GM18499 (cell line): ENCODE measurements at regions not wholly inside any gene's neighbourhood (a gene's known extent, or its start where the extent isn't known, plus 50 kb on each side); places are given as distances from the start of the nearest gene placed in this dataset.

Source experiments
- ATAC-seq: cut with Tn5 transposase; IDR thresholded peaks from one replicate; pipeline ENCODE4 v1.9.1; 2021; ENCODE audit warnings: moderate number of reproducible peaks; ENCODE audit not compliant: insufficient read depth, unreplicated experiment

- ATAC-seq: no peak
These were observed 294.8 kb downstream of the HS3ST1 start for GRCh38 chr4:11133868-11134267.

- no peak for ATAC-seq
These were observed 296.2 kb downstream of the HS3ST1 start for GRCh38 chr4:11132478-11132877.

DNA sequence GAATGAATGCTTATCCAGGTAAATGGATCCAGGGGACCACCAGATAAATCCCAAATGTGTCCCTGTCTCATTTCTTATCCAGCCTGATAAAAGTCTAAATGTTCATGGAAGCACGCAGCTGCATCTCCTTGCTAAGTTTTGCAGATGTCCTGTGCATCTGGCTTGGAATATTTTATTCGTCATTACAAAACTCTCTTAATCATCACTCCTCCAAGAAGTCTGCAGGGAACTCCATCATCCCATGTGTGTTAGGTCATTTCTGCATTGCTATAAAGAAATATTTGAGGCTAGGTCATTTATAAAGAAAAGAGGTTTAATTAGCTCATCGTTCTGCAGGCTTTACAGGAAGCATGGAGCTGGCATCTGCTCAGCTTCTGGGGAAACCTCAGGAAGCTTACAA is 297.2 kb downstream of the HS3ST1 start:
- no peak for ATAC-seq

DNA sequence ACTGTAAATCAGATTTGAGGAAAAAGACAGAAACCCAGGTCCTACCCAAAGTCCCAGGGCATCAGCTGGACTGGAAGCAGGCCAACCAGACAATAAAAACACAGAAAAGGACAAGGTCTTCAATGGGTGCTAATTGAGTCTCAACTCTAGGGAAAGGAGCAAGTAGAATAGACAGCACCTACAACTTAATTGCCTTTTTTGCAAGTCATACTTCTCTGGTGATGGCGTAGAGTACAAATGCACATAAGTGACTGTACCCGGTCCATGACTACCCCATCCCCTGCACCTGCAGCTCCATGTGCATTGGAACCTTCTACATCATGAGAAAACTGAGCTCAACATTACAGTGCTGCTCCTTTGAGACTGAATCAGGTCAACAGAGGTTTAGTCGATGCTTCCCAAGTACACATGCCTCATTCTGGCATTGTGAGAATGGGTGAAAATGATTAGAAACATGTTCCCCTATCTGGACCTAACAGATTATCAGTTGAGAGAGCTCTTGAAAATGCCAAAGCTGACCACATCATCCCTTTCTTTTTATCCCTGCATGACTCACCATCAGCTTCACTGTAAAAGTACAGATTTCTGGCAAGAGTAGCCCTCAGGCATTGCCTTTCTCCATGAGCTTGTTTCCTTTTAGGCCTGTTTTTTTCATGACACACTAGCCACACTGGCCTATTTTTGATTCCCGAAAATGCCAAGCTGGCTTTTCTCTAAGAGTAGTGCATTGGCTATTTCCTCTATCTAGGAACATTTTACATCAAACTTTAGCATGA is 298.3 kb downstream of the HS3ST1 start:
- no peak for ATAC-seq

GRCh38 chr4:11120435-11120834 is 308.3 kb downstream of the HS3ST1 start:
- no peak for ATAC-seq

- no peak for ATAC-seq
These were observed 309.2 kb downstream of the HS3ST1 start for GRCh38 chr4:11119474-11119873.

GRCh38 chr4:11118513-11118912 is 310.2 kb downstream of the HS3ST1 start:
- ATAC-seq: no peak

DNA sequence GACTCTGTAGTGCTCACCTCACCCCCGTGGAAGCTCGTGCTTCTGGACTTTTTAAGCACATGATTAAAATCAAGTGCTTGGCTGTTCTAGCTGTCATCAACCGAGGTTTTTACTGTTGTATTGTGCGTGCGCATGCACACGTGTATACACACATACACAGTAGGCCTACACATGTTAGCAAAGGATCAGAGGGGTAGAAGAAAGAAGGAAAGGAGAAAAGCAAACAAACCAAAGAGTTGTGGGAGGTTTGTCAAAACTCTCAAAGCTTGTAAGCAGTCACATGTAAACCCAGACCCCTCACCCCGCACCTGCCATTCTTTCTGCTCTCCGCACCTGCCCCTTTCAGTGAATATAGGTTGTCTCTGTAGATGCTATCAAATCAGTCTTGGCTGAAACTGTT is 311.8 kb downstream of the HS3ST1 start:
- no peak for ATAC-seq

GRCh38 chr4:11111876-11112275 is 316.8 kb downstream of the HS3ST1 start:
- ATAC-seq: no peak

DNA sequence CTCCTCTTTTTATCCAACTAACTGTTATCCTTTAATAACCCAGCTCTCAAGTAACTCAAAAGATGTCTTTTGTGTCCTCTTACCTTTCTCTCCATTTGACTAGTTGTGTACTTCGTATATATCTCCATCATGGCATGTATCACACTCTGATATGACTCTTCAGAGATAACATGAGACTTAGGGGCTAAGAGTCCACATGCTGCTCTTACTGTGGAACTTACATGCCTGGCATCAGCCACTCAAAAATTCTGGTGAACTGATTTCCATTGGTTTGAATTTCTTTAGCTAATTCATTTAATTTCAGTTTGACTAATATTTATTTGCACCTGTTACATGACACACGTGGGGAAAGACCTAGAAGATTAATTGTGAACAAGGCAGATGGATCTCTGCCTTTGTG is 317.3 kb downstream of the HS3ST1 start:
- ATAC-seq: no peak

- ATAC-seq: no peak
These were observed 321.9 kb downstream of the HS3ST1 start for GRCh38 chr4:11106759-11107158.

GRCh38 chr4:11106190-11106589 is 322.5 kb downstream of the HS3ST1 start:
- ATAC-seq: no peak

GRCh38 chr4:11105715-11106114 is 323.0 kb downstream of the HS3ST1 start:
- ATAC-seq: no peak

DNA sequence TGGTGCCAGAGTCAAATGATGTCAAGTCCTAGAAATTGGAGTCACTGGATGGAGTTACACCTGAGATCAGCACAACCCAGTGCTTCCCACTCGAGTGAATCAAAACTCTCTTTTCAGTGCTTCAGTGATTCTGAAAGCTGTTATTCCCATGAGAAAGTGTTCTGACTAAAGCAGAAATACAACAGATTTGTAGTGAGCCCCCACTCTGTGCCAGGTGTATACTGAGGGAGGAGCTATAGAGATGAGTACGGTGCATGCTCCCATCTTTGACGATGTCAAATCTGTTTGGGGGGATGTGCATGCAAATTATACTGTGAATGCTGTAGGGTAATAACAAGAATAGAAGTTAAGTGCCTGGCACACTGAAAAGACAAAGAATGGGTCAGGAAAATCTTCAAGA is 330.2 kb downstream of the HS3ST1 start:
- ATAC-seq: no peak

GRCh38 chr4:11097725-11098124 is 331.0 kb downstream of the HS3ST1 start:
- no peak for ATAC-seq

DNA sequence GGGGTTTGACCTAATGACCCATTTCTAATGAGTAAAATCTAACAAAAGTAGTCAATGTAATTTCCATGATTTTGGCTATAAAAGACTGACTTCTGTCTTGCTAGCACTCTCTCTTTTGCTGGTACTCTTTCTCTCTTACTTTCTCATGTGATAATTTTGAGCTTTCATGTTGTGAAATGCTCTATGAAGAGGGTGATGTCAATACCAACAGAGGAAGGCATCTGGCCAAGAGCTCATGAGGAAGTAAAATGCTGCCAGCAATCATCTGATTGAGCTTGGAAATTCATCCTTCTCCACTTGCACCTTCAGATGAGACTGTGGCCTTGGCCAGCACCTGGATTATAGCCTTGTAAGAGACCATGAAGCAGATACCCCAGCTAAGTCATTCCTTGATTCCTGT is 347.7 kb downstream of the HS3ST1 start:
- ATAC-seq: no peak

GRCh38 chr4:11079171-11079570 is 349.5 kb downstream of the HS3ST1 start:
- ATAC-seq: no peak

- ATAC-seq: no peak
These were observed 354.0 kb downstream of the HS3ST1 start for GRCh38 chr4:11074581-11075241.

GRCh38 chr4:11073621-11074051 is 355.1 kb downstream of the HS3ST1 start:
- no peak for ATAC-seq

GRCh38 chr4:11072999-11073398 is 355.7 kb downstream of the HS3ST1 start:
- no peak for ATAC-seq

DNA sequence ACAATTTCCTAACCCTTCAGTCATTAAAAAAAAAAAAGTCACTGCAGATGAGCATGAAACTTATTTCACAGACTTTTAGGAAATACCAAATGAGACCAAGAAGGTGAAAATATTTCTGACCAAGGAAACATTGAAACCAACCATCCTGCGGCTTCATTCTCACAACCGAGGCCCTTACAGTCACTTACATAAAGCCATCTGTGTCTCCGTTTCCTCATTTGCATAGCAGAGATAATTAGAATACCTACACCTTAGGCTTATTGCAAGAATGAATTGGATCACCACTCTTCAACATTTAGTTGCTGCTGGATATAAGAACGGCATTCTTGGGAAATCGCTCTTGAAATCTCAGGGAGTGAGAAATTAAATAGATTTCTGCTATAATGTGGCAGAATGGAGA is 356.2 kb downstream of the HS3ST1 start:
- no peak for ATAC-seq

GRCh38 chr4:11070813-11071212 is 357.9 kb downstream of the HS3ST1 start:
- no peak for ATAC-seq
